Mesenchymal stem cell (in vitro differentiated cells and primary cell): ENCODE measurements at regions not wholly inside any gene's neighbourhood (a gene's known extent, or its start where the extent isn't known, plus 50 kb on each side); places are given as distances from the start of the nearest gene placed in this dataset.

Source experiments
- DNase-seq: peaks from one replicate; pipeline ENCODE4 v3.0.0-alpha.2; 2013
- H2AFZ ChIP-seq: one replicate; pipeline ENCODE4 v1.6.1; 2013; ENCODE audit warnings: low read depth, mild to moderate bottlenecking, control low read depth, inconsistent platforms, low read length, moderate library complexity
- H2AK5ac ChIP-seq: 2 replicates; pipeline ENCODE4 v1.6.1; 2013; ENCODE audit warnings: low read length, moderate library complexity, mild to moderate bottlenecking, inconsistent platforms; ENCODE audit not compliant: severe bottlenecking
- H2BK120ac ChIP-seq: one replicate; pipeline ENCODE4 v1.6.1; 2013; ENCODE audit warnings: low read depth, mild to moderate bottlenecking, inconsistent platforms, low read length, moderate library complexity
- H2BK12ac ChIP-seq, 2 experiments: one replicate each; pipeline ENCODE4 v1.6.1; 2013; ENCODE audit warnings: inconsistent platforms in 2 of 2, low read length in 2 of 2, mild to moderate bottlenecking in 2 of 2, moderate library complexity in 2 of 2, control low read depth in 1 of 2
- H2BK15ac ChIP-seq: one replicate; pipeline ENCODE4 v1.6.1; 2013; ENCODE audit warnings: mild to moderate bottlenecking, low read depth, inconsistent platforms; ENCODE audit not compliant: poor library complexity, severe bottlenecking
- H2BK5ac ChIP-seq: 2 replicates; pipeline ENCODE4 v1.6.1; 2013; ENCODE audit warnings: low read depth, mild to moderate bottlenecking, low read length, control low read depth, inconsistent platforms; ENCODE audit not compliant: poor library complexity, severe bottlenecking
- H3K14ac ChIP-seq, 2 experiments: one replicate each; pipeline ENCODE4 v1.6.1; 2013; ENCODE audit warnings: inconsistent platforms in 2 of 2, low read length in 2 of 2, control low read depth in 1 of 2, mild to moderate bottlenecking in 1 of 2, moderate library complexity in 1 of 2
- H3K18ac ChIP-seq, 2 experiments: one replicate each; pipeline ENCODE4 v1.6.1; 2013; ENCODE audit warnings: inconsistent platforms in 2 of 2, low read length in 2 of 2, control low read depth in 1 of 2, low read depth in 1 of 2, mild to moderate bottlenecking in 1 of 2
- H3K23ac ChIP-seq, 2 experiments: one replicate each; pipeline ENCODE4 v1.6.1; 2013; ENCODE audit warnings: inconsistent platforms in 2 of 2, low read length in 2 of 2, mild to moderate bottlenecking in 2 of 2, moderate library complexity in 2 of 2, control low read depth in 1 of 2
- H3K27ac ChIP-seq: 2 replicates; pipeline ENCODE4 v1.5.1; 2013; ENCODE audit warnings: mild to moderate bottlenecking, moderate library complexity, low read length, control low read depth, inconsistent platforms; ENCODE audit not compliant: poor library complexity, severe bottlenecking
- H3K27me3 ChIP-seq, 2 experiments: 2 replicates each; pipeline versions ENCODE4 v1.6.1 to v1.7.0; 2013; ENCODE audit warnings: low read length in 2 of 2, mild to moderate bottlenecking in 2 of 2, moderate library complexity in 2 of 2, control low read depth in 1 of 2, inconsistent platforms in 1 of 2; ENCODE audit not compliant: control insufficient read depth in 1 of 2, insufficient read depth in 1 of 2
- H3K36me3 ChIP-seq, 2 experiments: 2 replicates each; pipeline versions ENCODE4 v1.6.1 to v1.7.0; 2013; ENCODE audit warnings: low read length in 2 of 2, control low read depth in 1 of 2, inconsistent platforms in 1 of 2, low read depth in 1 of 2, mild to moderate bottlenecking in 1 of 2; ENCODE audit not compliant: insufficient read depth in 2 of 2, control insufficient read depth in 1 of 2
- H3K4ac ChIP-seq, 2 experiments: one replicate each; pipeline ENCODE4 v1.6.1; 2013; ENCODE audit warnings: inconsistent platforms in 2 of 2, low read length in 2 of 2, mild to moderate bottlenecking in 2 of 2, moderate library complexity in 2 of 2, control low read depth in 1 of 2, low read depth in 1 of 2
- H3K4me1 ChIP-seq: 2 replicates; pipeline ENCODE4 v1.6.1; 2013; ENCODE audit warnings: low read depth, low read length, control low read depth; ENCODE audit not compliant: control insufficient read depth, insufficient read depth
- H3K4me2 ChIP-seq: 2 replicates; pipeline ENCODE4 v1.6.1; 2013; ENCODE audit warnings: low read length, mild to moderate bottlenecking, inconsistent platforms; ENCODE audit not compliant: poor library complexity, severe bottlenecking
- H3K4me3 ChIP-seq, 2 experiments: 2 replicates each; pipeline versions ENCODE4 v1.5.1 to v1.7.0; 2013; ENCODE audit warnings: low read length in 2 of 2, mild to moderate bottlenecking in 2 of 2, control low read depth in 1 of 2, low read depth in 1 of 2; ENCODE audit not compliant: insufficient read depth in 1 of 2
- H3K79me1 ChIP-seq: replicated peaks from 2 replicates; pipeline ENCODE4 v1.6.1; 2013; ENCODE audit warnings: mild to moderate bottlenecking, control low read depth, low read length, inconsistent platforms; ENCODE audit not compliant: poor library complexity, severe bottlenecking
- H3K9ac ChIP-seq: 2 replicates; pipeline ENCODE4 v1.7.0; 2013; ENCODE audit warnings: mild to moderate bottlenecking, low read length, moderate library complexity
- H3K9me3 ChIP-seq: 2 replicates; pipeline ENCODE4 v1.7.0; 2013; ENCODE audit warnings: mild to moderate bottlenecking, low read length; ENCODE audit not compliant: control insufficient read depth
- H4K8ac ChIP-seq: one replicate; pipeline ENCODE4 v1.6.1; 2013; ENCODE audit warnings: inconsistent platforms, mild to moderate bottlenecking, low read length, moderate library complexity
- H4K91ac ChIP-seq: one replicate; pipeline ENCODE4 v1.6.1; 2013; ENCODE audit warnings: mild to moderate bottlenecking, low read length, inconsistent platforms
- WGBS: methylation state at CpG from one replicate; pipeline ENCODE4 v1.1.7; 2013; ENCODE audit warnings: mixed read lengths; 5-methylcytosine and 5-hydroxymethylcytosine counted together

GRCh38 chr7:149355390-149356048 is 93.5 kb downstream of the ZNF783 start:
- Histone ChIP-seq H3K4me1 (no peaks in the 10 kb centered on the region), H2AK5ac (no peak overlapping the region), H4K91ac (no peak overlapping the region), H3K4me2 (no peak overlapping the region), H3K79me1 (no peaks in the 10 kb centered on the region), H2BK120ac (no peak overlapping the region), H3K23ac (no peak overlapping the region), H2BK5ac (no peak overlapping the region), H3K14ac (no peak overlapping the region), H3K9ac (no peak overlapping the region), H3K27me3 (no peaks in the 10 kb centered on the region), H3K36me3 (no peaks in the 10 kb centered on the region), H3K4ac (no peak overlapping the region), H2BK15ac (no peak overlapping the region), H3K18ac (no peak overlapping the region), H2AFZ (no peak overlapping the region), H3K4me3 (no peak overlapping the region), H3K27ac (no peak overlapping the region), H4K8ac (no peak overlapping the region), H2BK12ac (no peak overlapping the region), H3K9me3 (peaks cover 3% of the 10 kb centered on the region)
- DNase-seq, result no peak
- 57% methylated on average over 5 of the region's 5 CpGs for WGBS

- Histone ChIP-seq H4K8ac (no peak overlapping the region), H3K4me3 (no peak overlapping the region), H2BK12ac (no peak overlapping the region), H2BK5ac (no peak overlapping the region), H3K27ac (no peak overlapping the region), H3K4ac (no peak overlapping the region), H3K9ac (no peak overlapping the region), H3K36me3 (no peaks in the 10 kb centered on the region), H3K4me1 (no peaks in the 10 kb centered on the region), H2BK15ac (no peak overlapping the region), H2AFZ (no peak overlapping the region), H2BK120ac (no peak overlapping the region), H2AK5ac (no peak overlapping the region), H3K9me3 (peaks cover 12% of the 10 kb centered on the region), H4K91ac (no peak overlapping the region), H3K27me3 (peaks cover 0 to 8% of the 10 kb centered on the region in 2 experiments), H3K18ac (no peak overlapping the region), H3K23ac (no peak overlapping the region), H3K14ac (no peak overlapping the region), H3K4me2 (no peak overlapping the region), H3K79me1 (no peaks in the 10 kb centered on the region)
- no CpG with 5 or more reads among the region's 1 CpG for WGBS
- no peak for DNase-seq
These were observed 98.2 kb downstream of the ZNF777 start for GRCh38 chr7:149362696-149363095.

GRCh38 chr7:149367418-149368180 is 93.3 kb downstream of the ZNF777 start:
- no peak overlapping the region for H4K8ac ChIP-seq
- H3K23ac ChIP-seq, result no peak overlapping the region
- H2AK5ac ChIP-seq, result no peak overlapping the region
- DNase-seq, result no peak
- H2BK15ac ChIP-seq, result no peak overlapping the region
- peaks cover 6% of the 10 kb centered on the region for H3K9me3 ChIP-seq
- H3K27ac ChIP-seq, result no peak overlapping the region
- no peak overlapping the region for H2BK5ac ChIP-seq
- H2BK120ac ChIP-seq, result no peak overlapping the region
- no peaks in the 10 kb centered on the region for H3K36me3 ChIP-seq
- no peak overlapping the region for H3K4me2 ChIP-seq
- no peak overlapping the region for H2BK12ac ChIP-seq
- 93% methylated on average over 2 of the region's 2 CpGs for WGBS
- H3K9ac ChIP-seq, result no peak overlapping the region
- H3K14ac ChIP-seq, result no peak overlapping the region
- H3K4me3 ChIP-seq, result no peak overlapping the region
- no peaks in the 10 kb centered on the region for H3K79me1 ChIP-seq
- no peak overlapping the region for H4K91ac ChIP-seq
- H2AFZ ChIP-seq, result no peak overlapping the region
- H3K4ac ChIP-seq, result no peak overlapping the region
- no peak overlapping the region for H3K18ac ChIP-seq
- peaks cover 0 to 9% of the 10 kb centered on the region in 2 experiments for H3K27me3 ChIP-seq
- H3K4me1 ChIP-seq, result no peaks in the 10 kb centered on the region

GRCh38 chr7:149369497-149369896 is 91.4 kb downstream of the ZNF777 start:
- Histone ChIP-seq H2BK15ac (no peak overlapping the region), H3K9ac (no peak overlapping the region), H2AK5ac (no peak overlapping the region), H2BK120ac (no peak overlapping the region), H3K27me3 (peaks cover 0 to 8% of the 10 kb centered on the region in 2 experiments), H3K4me2 (no peak overlapping the region), H3K4me1 (no peaks in the 10 kb centered on the region), H3K9me3 (peaks cover 3% of the 10 kb centered on the region), H4K91ac (no peak overlapping the region), H3K27ac (no peak overlapping the region), H3K14ac (no peak overlapping the region), H3K18ac (no peak overlapping the region), H3K23ac (no peak overlapping the region), H2BK12ac (no peak overlapping the region), H3K4ac (no peak overlapping the region), H3K36me3 (no peaks in the 10 kb centered on the region), H2AFZ (no peak overlapping the region), H4K8ac (no peak overlapping the region), H2BK5ac (no peak overlapping the region), H3K4me3 (no peak overlapping the region), H3K79me1 (no peaks in the 10 kb centered on the region)
- no peak for DNase-seq
